ENCODE measurements at regions not wholly inside any gene's neighbourhood (a gene's known extent, or its start where the extent isn't known, plus 50 kb on each side); places are given as distances from the start of the nearest gene placed in this dataset.

DNA sequence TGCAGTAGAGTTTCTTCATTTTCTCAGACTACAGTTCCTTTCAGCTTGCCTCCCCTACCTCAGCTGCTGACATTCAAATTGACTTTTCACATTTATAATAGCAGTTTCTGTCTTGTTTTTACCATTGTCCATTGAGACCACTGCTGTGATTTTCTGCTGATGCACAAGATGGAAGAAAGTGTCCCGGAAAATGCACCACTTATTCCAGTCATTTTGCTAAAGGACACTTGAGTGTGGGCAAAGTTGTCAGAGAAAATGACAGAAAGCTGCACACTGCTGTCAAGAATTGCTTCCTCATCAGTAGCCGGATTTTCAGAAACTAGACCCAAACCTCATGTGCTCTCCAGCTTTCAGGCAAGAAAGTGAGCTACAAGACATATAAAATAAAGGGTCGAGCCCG lies 546.2 kb upstream of the SETBP1 start:
- TF ChIP-seq, protein P1, sequence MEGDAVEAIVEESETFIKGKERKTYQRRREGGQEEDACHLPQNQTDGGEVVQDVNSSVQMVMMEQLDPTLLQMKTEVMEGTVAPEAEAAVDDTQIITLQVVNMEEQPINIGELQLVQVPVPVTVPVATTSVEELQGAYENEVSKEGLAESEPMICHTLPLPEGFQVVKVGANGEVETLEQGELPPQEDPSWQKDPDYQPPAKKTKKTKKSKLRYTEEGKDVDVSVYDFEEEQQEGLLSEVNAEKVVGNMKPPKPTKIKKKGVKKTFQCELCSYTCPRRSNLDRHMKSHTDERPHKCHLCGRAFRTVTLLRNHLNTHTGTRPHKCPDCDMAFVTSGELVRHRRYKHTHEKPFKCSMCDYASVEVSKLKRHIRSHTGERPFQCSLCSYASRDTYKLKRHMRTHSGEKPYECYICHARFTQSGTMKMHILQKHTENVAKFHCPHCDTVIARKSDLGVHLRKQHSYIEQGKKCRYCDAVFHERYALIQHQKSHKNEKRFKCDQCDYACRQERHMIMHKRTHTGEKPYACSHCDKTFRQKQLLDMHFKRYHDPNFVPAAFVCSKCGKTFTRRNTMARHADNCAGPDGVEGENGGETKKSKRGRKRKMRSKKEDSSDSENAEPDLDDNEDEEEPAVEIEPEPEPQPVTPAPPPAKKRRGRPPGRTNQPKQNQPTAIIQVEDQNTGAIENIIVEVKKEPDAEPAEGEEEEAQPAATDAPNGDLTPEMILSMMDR (conservative IDR thresholded peaks at IDR 0.05 in 1 of 2, IDR thresholded peaks at IDR 0.05 in 1 of 2; ENCODE audit: low read depth in 1 of 2, low read length in 2 of 2), result no peak
- no peak for TF ChIP-seq EZH2 (IDR thresholded peaks at IDR 0.05; ENCODE audit: low read length, missing control alignments)
